ENCODE measurements at regions not wholly inside any gene's neighbourhood (a gene's known extent, or its start where the extent isn't known, plus 50 kb on each side); places are given as distances from the start of the nearest gene placed in this dataset.

GRCh38 chr20:51917886-51918535 lies 115.7 kb upstream of the SALL4 start:
- no peak overlapping the region for H3K27ac ChIP-seq
- H3K4me1 ChIP-seq = no peaks in the 10 kb centered on the region
- no peaks in the 10 kb centered on the region for H3K9me3 ChIP-seq
- TF ChIP-seq POLR2A (IDR thresholded peaks at IDR 0.05) (no peak), POLR2AphosphoS5 (IDR thresholded peaks at IDR 0.05; ENCODE audit: insufficient read depth in 1 of 2, low read depth in 1 of 2) (no peak)
- TF ChIP-seq, protein P1, sequence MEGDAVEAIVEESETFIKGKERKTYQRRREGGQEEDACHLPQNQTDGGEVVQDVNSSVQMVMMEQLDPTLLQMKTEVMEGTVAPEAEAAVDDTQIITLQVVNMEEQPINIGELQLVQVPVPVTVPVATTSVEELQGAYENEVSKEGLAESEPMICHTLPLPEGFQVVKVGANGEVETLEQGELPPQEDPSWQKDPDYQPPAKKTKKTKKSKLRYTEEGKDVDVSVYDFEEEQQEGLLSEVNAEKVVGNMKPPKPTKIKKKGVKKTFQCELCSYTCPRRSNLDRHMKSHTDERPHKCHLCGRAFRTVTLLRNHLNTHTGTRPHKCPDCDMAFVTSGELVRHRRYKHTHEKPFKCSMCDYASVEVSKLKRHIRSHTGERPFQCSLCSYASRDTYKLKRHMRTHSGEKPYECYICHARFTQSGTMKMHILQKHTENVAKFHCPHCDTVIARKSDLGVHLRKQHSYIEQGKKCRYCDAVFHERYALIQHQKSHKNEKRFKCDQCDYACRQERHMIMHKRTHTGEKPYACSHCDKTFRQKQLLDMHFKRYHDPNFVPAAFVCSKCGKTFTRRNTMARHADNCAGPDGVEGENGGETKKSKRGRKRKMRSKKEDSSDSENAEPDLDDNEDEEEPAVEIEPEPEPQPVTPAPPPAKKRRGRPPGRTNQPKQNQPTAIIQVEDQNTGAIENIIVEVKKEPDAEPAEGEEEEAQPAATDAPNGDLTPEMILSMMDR (IDR thresholded peaks at IDR 0.05) = no peak
- no peaks in the 10 kb centered on the region for H3K36me3 ChIP-seq
- H3K27me3 ChIP-seq = no peaks in the 10 kb centered on the region
- no peak for DNase-seq (ENCODE audit: extremely low spot score in 2 of 2)
- H3K4me3 ChIP-seq = no peak overlapping the region
- intact Hi-C loops (cut with DNase I) = no loop called here

- H3K27me3 ChIP-seq = no peaks in the 10 kb centered on the region
- H3K9me3 ChIP-seq = no peaks in the 10 kb centered on the region
- H3K27ac ChIP-seq = no peak overlapping the region
- TF ChIP-seq, protein P1 (IDR thresholded peaks at IDR 0.05) = no peak
- TF ChIP-seq POLR2A (IDR thresholded peaks at IDR 0.05) = no peak
- TF ChIP-seq POLR2AphosphoS5 (IDR thresholded peaks at IDR 0.05; ENCODE audit: insufficient read depth in 1 of 2, low read depth in 1 of 2) = no peak
- DNase-seq (ENCODE audit: extremely low spot score in 2 of 2) = no peak
- no peaks in the 10 kb centered on the region for H3K4me1 ChIP-seq
- intact Hi-C loops (cut with DNase I) = no loop called here
- no peak overlapping the region for H3K4me3 ChIP-seq
- H3K36me3 ChIP-seq = no peaks in the 10 kb centered on the region
Observed at GRCh38 chr20:51916244-51916643, 113.9 kb upstream of the SALL4 start.

- Histone ChIP-seq H3K27ac (no peak overlapping the region), H3K4me3 (no peak overlapping the region), H3K27me3 (no peaks in the 10 kb centered on the region), H3K36me3 (no peaks in the 10 kb centered on the region), H3K4me1 (peaks cover 7% of the 10 kb centered on the region), H3K9me3 (no peaks in the 10 kb centered on the region)
- DNase-seq (ENCODE audit: extremely low spot score in 2 of 2) = no peak
- TF ChIP-seq, protein P1 (IDR thresholded peaks at IDR 0.05) = no peak
- no peak for TF ChIP-seq POLR2AphosphoS5 (IDR thresholded peaks at IDR 0.05; ENCODE audit: insufficient read depth in 1 of 2, low read depth in 1 of 2)
- no peak for TF ChIP-seq POLR2A (IDR thresholded peaks at IDR 0.05)
- intact Hi-C loops (cut with DNase I) = no loop called here
Observed at GRCh38 chr20:51914758-51915157, 112.4 kb upstream of the SALL4 start.

DNA sequence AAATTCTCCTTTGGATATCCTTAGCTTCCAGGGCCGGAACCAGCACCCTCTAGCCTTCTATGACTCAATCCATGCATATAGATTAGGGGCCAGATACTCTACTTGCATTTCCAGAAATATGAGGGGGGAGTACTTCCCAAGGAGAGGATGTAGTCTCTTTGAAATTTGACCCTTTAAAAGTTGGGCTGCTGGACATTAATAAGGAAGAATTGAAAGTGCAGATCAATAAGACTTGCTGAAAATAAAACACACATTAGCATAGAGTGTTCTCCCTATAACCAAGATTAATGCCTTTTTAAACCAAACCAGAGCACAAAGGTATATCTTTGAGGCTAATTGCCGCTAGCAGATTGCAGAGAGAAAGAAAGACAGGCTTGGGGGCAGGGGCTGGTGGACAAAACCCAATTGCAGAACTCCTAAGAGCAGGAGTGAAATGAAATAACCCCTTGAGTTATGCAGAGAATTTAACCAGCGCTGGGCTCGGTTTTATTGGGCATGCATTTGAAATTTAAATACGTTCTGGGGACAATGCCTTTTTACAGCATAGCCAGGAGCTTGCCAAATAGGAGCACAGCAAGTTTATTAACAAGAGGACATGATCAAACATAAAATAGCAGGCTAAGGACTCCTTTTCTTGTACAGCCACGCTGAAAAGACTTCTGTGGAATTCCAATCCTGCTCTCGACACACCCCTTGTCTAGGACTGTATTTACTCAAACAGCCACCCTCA lies 108.2 kb upstream of the SALL4 start:
- Histone ChIP-seq H3K27ac (no peak overlapping the region), H3K4me3 (no peak overlapping the region), H3K9me3 (no peaks in the 10 kb centered on the region), H3K4me1 (peaks cover 7% of the 10 kb centered on the region), H3K36me3 (no peaks in the 10 kb centered on the region), H3K27me3 (no peaks in the 10 kb centered on the region)
- DNase-seq (ENCODE audit: extremely low spot score in 2 of 2) = no peak
- TF ChIP-seq, protein P1 (IDR thresholded peaks at IDR 0.05) = no peak
- TF ChIP-seq POLR2AphosphoS5 (IDR thresholded peaks at IDR 0.05; ENCODE audit: insufficient read depth in 1 of 2, low read depth in 1 of 2) (no peak), POLR2A (IDR thresholded peaks at IDR 0.05) (no peak)
- intact Hi-C loops (cut with DNase I) = no loop called here

GRCh38 chr20:51906679-51907078 lies 104.4 kb upstream of the SALL4 start:
- Histone ChIP-seq H3K36me3 (no peaks in the 10 kb centered on the region), H3K27ac (no peak overlapping the region), H3K4me3 (no peak overlapping the region), H3K9me3 (no peaks in the 10 kb centered on the region), H3K27me3 (no peaks in the 10 kb centered on the region), H3K4me1 (peaks cover 7% of the 10 kb centered on the region)
- intact Hi-C loops (cut with DNase I) = no loop called here
- no peak for DNase-seq (ENCODE audit: extremely low spot score in 2 of 2)
- TF ChIP-seq, protein P1 (IDR thresholded peaks at IDR 0.05) = no peak
- TF ChIP-seq POLR2A (IDR thresholded peaks at IDR 0.05) (no peak), POLR2AphosphoS5 (IDR thresholded peaks at IDR 0.05; ENCODE audit: insufficient read depth in 1 of 2, low read depth in 1 of 2) (no peak)
